Adrenal gland (tissue), 9 donors: ENCODE measurements at regions not wholly inside any gene's neighbourhood (a gene's known extent, or its start where the extent isn't known, plus 50 kb on each side); places are given as distances from the start of the nearest gene placed in this dataset.

Experiments used
- DNase-seq, 7 donors: peaks; one replicate each; pipeline ENCODE4 v3.0.0-alpha.2; 2019 to 2020
- H3K27ac ChIP-seq, 5 donors: fragments of 200-600 bp; sonication (generic) in 4 of 5; 1 replicate in 3 of 5; 2 replicates in 2 of 5; pipeline versions ENCODE4 v1.5.1 to v1.8.0; 2016 to 2020; ENCODE audit warnings: mild to moderate bottlenecking in 1 of 5
- H3K27me3 ChIP-seq: fragments of 200-600 bp; 2 replicates; pipeline ENCODE4 v1.8.0; 2021
- H3K36me3 ChIP-seq, 2 donors: fragments of 200-600 bp; replicated peaks in 1 of 2; 1 replicate in 1 of 2; 2 replicates in 1 of 2; pipeline versions ENCODE4 v1.5.1 to v1.8.0; 2018 to 2022
- H3K4me1 ChIP-seq, 2 donors: fragments of 200-600 bp; replicated peaks in 1 of 2; 1 replicate in 1 of 2; 2 replicates in 1 of 2; pipeline versions ENCODE4 v1.5.1 to v1.8.0; 2018 to 2021
- H3K4me3 ChIP-seq, 4 donors: fragments of 200-600 bp; sonication (generic) in 3 of 4; one replicate each; pipeline ENCODE4 v1.5.1; 2016 to 2018
- H3K9me3 ChIP-seq, 3 donors: fragments of 200-600 bp; sonication (generic) in 1 of 3; replicated peaks in 1 of 3; 1 replicate in 2 of 3; 2 replicates in 1 of 3; pipeline versions ENCODE4 v1.5.1 to v1.8.0; 2016 to 2021
- POLR2A ChIP-seq, 2 donors: fragments of 450-650 bp; IDR thresholded peaks; one replicate each; pipeline ENCODE4 v1.6.1; 2017; ENCODE audit warnings: antibody characterized with exemption in 2 of 2, mild to moderate bottlenecking in 2 of 2, moderate library complexity in 1 of 2
- WGBS, 4 donors: extraction: QIAGEN DNeasy Blood & Tissue Kit in 2 of 4; methylation state at CpG; one replicate each; pipeline versions ENCODE4 v1.1.5 to v1.1.7; 2013 to 2017; 5-methylcytosine and 5-hydroxymethylcytosine counted together
- intact Hi-C, 2 donors: fragments of 100-400 bp; cut with DNase I; formaldehyde crosslinking; loops; one replicate each; pipeline versions ENCODE4 v1.14.1 to v1.15.0; 2022 to 2023
- TF ChIP-seq, protein P1 (sequence below), 6 experiments: fragments of 450-650 bp in 4 of 6; fragments of 200-600 bp in 2 of 6; sonication (generic) in 1 of 6; IDR thresholded peaks; 1 replicate in 5 of 6; 2 replicates in 1 of 6; pipeline versions ENCODE4 v1.5.1 to v1.8.0; 2016 to 2021; ENCODE audit warnings: antibody characterized with exemption in 6 of 6, mild to moderate bottlenecking in 2 of 6, moderate library complexity in 1 of 6
- donor health status: healthy with polysubstance abuse.
- donor health status: Bipolar disorder and iron deficiency.
- donor health status: DM: yes; HTN: yes; CAD: no.
- donor health status: DM: no; HTN: no; CAD: no.
- donor health status: DM: no; HTN: no; CAD: no.

DNA sequence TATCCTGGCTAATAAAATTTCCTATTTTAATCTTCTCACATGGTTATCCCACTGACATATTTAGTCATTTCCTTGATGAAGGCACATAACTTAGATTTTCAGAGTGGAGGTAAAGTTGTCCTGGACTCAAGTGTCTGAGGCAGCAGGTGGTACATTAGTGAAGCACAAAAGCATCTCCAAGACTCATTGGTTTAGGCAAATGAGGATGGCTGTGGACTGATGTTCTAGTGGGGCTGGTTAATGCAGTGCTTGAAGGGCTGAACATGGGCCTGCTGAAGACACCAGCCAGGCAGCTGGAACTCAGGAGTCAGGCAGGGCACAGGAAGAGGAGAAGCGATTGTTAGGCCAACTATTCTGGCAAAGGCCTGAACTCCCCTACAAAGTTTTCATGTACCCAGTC lies 76.3 kb upstream of the SESN3 start:
- Histone ChIP-seq H3K4me3 (no peak overlapping the region), H3K27ac (no peak overlapping the region), H3K36me3 (no peaks in the 10 kb centered on the region), H3K27me3 (no peaks in the 10 kb centered on the region), H3K9me3 (no peaks in the 10 kb centered on the region), H3K4me1 (no peaks in the 10 kb centered on the region)
- DNase-seq: no peak
- intact Hi-C loops: loop anchor here in 1 of 2 donors (10.0 kb wide), 1 partner anchor 62 kb away; no protein-coding TSS in a partner anchor
- TF ChIP-seq, protein P1, sequence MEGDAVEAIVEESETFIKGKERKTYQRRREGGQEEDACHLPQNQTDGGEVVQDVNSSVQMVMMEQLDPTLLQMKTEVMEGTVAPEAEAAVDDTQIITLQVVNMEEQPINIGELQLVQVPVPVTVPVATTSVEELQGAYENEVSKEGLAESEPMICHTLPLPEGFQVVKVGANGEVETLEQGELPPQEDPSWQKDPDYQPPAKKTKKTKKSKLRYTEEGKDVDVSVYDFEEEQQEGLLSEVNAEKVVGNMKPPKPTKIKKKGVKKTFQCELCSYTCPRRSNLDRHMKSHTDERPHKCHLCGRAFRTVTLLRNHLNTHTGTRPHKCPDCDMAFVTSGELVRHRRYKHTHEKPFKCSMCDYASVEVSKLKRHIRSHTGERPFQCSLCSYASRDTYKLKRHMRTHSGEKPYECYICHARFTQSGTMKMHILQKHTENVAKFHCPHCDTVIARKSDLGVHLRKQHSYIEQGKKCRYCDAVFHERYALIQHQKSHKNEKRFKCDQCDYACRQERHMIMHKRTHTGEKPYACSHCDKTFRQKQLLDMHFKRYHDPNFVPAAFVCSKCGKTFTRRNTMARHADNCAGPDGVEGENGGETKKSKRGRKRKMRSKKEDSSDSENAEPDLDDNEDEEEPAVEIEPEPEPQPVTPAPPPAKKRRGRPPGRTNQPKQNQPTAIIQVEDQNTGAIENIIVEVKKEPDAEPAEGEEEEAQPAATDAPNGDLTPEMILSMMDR (IDR thresholded peaks at IDR 0.05): no peak
- no peak for TF ChIP-seq POLR2A (IDR thresholded peaks at IDR 0.05)
- 75 to 85% (median 81%) methylated on average over 1 of the region's 1 CpG for WGBS, 4 donors

DNA sequence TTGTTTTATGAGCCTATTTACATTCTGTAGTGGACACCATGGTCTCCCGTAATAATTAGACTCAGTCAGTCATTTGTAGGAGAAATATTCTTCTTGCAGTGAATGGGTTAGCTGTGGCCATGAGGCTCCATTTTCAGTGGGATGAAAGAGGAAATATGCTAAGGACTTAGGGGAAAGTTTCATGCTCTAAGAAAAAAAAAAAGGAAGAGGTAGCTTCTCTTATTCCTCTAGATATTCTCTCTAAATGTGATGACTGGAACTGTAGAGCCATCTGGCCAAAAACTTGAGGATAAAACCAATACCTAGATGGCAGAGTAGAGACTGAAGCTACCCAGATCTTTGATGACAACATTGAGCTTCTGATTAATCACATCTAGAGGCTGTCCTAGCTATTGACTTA lies 75.8 kb upstream of the SESN3 start:
- 85 to 93% (median 90%) methylated on average over 1 of the region's 1 CpG for WGBS, 4 donors

DNA sequence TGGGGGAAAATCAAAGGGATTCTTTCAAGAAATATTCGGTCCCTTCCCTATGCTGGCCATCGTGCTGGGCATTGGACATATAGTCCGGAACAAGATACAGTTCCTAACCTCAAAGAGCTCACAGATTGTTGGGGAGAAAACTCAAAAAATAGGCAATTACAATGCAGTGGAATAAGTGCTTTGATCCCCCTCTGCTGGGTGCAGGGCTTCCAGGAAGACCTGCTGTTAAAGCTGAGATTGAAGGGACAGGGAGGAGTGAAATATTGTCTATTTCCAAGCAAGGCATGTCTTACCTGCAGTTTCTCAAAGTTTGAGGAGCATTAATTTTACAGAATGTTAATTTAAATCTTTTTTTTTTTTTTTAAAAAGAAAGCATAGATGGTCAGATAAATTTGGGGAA lies 75.1 kb upstream of the SESN3 start:
- intact Hi-C loops: loop anchor here in 1 of 2 donors (10.0 kb wide), 1 partner anchor 61 kb away; no protein-coding TSS in a partner anchor
- Histone ChIP-seq H3K36me3 (no peaks in the 10 kb centered on the region), H3K4me3 (no peak overlapping the region), H3K27me3 (no peaks in the 10 kb centered on the region), H3K9me3 (no peaks in the 10 kb centered on the region), H3K4me1 (no peaks in the 10 kb centered on the region), H3K27ac (no peak overlapping the region)
- TF ChIP-seq, protein P1 (IDR thresholded peaks at IDR 0.05): no peak
- no peak for TF ChIP-seq POLR2A (IDR thresholded peaks at IDR 0.05)
- DNase-seq: no peak
- WGBS, 4 donors: 87 to 93% (median 91%) methylated on average over 3 of the region's 3 CpGs

More for the DNA sequence above, 75.8 kb upstream of the SESN3 start:
- H3K4me1 ChIP-seq: no peaks in the 10 kb centered on the region
- H3K9me3 ChIP-seq: no peaks in the 10 kb centered on the region
- no peak for TF ChIP-seq POLR2A (IDR thresholded peaks at IDR 0.05)
- H3K27me3 ChIP-seq: no peaks in the 10 kb centered on the region
- H3K4me3 ChIP-seq: no peak overlapping the region
- no peaks in the 10 kb centered on the region for H3K36me3 ChIP-seq
- no peak for DNase-seq
- no peak overlapping the region for H3K27ac ChIP-seq
- intact Hi-C loops: loop anchor here in 1 of 2 donors (10.0 kb wide), 1 partner anchor 62 kb away; no protein-coding TSS in a partner anchor

DNA sequence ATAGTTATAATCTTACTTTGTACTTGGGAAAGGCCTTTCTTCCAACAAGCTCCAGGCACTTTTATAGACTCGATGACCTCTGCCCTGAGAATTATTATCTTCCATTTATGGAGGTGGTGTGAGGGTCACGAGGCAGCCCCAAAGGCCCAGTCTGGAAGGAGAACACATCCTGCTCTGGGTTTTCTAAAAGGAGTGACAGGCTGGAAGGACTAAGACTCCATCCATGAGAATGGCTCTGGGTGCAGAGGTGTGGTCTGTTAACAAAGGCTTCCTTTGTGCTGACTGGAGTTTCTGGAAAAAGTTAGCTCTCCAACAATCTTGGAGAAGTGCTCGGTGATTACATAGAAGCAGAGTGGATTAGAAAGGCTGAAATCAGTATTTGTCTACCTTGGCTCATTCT lies 74.7 kb upstream of the SESN3 start:
- no peak overlapping the region for H3K27ac ChIP-seq
- H3K4me1 ChIP-seq: no peaks in the 10 kb centered on the region
- 88 to 93% (median 90%) methylated on average over 3 of the region's 3 CpGs for WGBS, 4 donors
- TF ChIP-seq, protein P1 (IDR thresholded peaks at IDR 0.05): no peak
- no peak for TF ChIP-seq POLR2A (IDR thresholded peaks at IDR 0.05)
- H3K27me3 ChIP-seq: no peaks in the 10 kb centered on the region
- no peak for DNase-seq
- intact Hi-C loops: loop anchor here in 1 of 2 donors (10.0 kb wide), 1 partner anchor 61 kb away; no protein-coding TSS in a partner anchor
- H3K9me3 ChIP-seq: no peaks in the 10 kb centered on the region
- H3K4me3 ChIP-seq: no peak overlapping the region
- no peaks in the 10 kb centered on the region for H3K36me3 ChIP-seq

DNA sequence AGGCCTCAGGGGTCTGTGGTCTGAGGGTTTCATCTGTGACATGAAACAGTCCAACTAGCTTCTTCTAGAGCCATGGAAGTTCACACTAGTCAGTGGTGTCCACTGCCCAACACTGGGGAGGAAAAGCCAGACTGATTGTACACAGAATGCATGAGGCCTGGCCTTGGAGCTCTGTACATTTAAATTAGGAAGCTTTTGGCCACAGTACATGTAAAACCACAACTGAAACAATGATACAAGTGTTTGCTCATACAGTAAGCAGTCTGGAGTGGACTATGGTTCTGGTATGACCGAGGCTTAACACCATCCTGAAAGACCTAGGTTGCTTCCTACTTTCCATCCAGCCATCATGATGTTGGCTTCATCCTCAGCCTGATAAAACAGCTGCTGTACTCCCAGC lies 73.8 kb upstream of the SESN3 start:
- 75 to 97% (median 84%) methylated on average over 1 of the region's 1 CpG for WGBS, 4 donors

More for the DNA sequence above, 73.8 kb upstream of the SESN3 start:
- intact Hi-C loops: loop anchor here in 1 of 2 donors (10.0 kb wide), 1 partner anchor 60 kb away; no protein-coding TSS in a partner anchor
- TF ChIP-seq, protein P1 (IDR thresholded peaks at IDR 0.05): no peak
- TF ChIP-seq POLR2A (IDR thresholded peaks at IDR 0.05): no peak
- Histone ChIP-seq H3K4me3 (no peak overlapping the region), H3K9me3 (no peaks in the 10 kb centered on the region), H3K27ac (no peak overlapping the region), H3K4me1 (no peaks in the 10 kb centered on the region), H3K27me3 (no peaks in the 10 kb centered on the region), H3K36me3 (no peaks in the 10 kb centered on the region)
- DNase-seq: no peak
